GM12878 (cell line): ENCODE measurements at regions not wholly inside any gene's neighbourhood (a gene's known extent, or its start where the extent isn't known, plus 50 kb on each side); places are given as distances from the start of the nearest gene placed in this dataset.

ENCODE experiments used
- ATAC-seq: fragments of 200-7000 bp; cut with Tn5 transposase; 3 replicates; pipeline ENCODE4 v1.9.1; 2020; ENCODE audit warnings: mild to moderate bottlenecking, moderate library complexity
- BruUV-seq: library from RNA; stranded (reverse); fragments of 400-500 nt; replicated peaks from 2 replicates; lab custom pipeline; 2021; lab: Mats Ljungman, UMichigan
- CTCF ChIA-PET: fragments of 300-600 bp; sonication (Branson Sonifier 250); formaldehyde crosslinking; extraction: SDS; loops from one replicate; lab custom pipeline; 2021; ENCODE audit warnings: inconsistent platforms; lab: Yijun Ruan, JAX
- POLR2A ChIA-PET: fragments of 350-600 bp; formaldehyde crosslinking; extraction: SDS; loops from one replicate; lab custom pipeline; 2021; ENCODE audit warnings: inconsistent platforms; lab: Charles Lee
- RAD21 ChIA-PET: fragments of 300-600 bp; sonication (Branson Sonifier 250); formaldehyde crosslinking; loops from one replicate; lab custom pipeline; 2023; ENCODE audit warnings: antibody characterized with exemption; ENCODE audit not compliant: unreplicated experiment; lab: Charles Lee
- SMC1A ChIA-PET: fragments of 300-600 bp; sonication (Branson Sonifier 250); formaldehyde crosslinking; loops from one replicate; lab custom pipeline; 2023; ENCODE audit not compliant: unreplicated experiment, uncharacterized antibody; lab: Charles Lee
- DNase-seq: peaks from one replicate; pipeline ENCODE4 v3.0.0-alpha.2; 2011; ENCODE audit warnings: low read depth, low spot score
- FAIRE-seq: peaks from 3 replicates; lab custom pipeline; 2011; peaks lifted over from hg19 to GRCh38; lab: Jason Lieb, UNC
- H2AFZ ChIP-seq: 2 replicates; pipeline ENCODE4 v1.6.0; 2011; ENCODE audit warnings: low read depth, low read length, control low read depth; ENCODE audit not compliant: control insufficient read depth
- H3K27ac ChIP-seq: 2 replicates; pipeline ENCODE4 v1.5.1; 2011; ENCODE audit warnings: control low read depth; ENCODE audit not compliant: control insufficient read depth, insufficient read depth
- H3K27me3 ChIP-seq, 2 experiments: replicated peaks in 1 of 2; 2 replicates each; pipeline versions ENCODE4 v1.6.0 to v1.6.1; 2011; ENCODE audit warnings: low read length in 1 of 2; ENCODE audit not compliant: control insufficient read depth in 2 of 2, insufficient read depth in 2 of 2
- H3K36me3 ChIP-seq, 2 experiments: 2 replicates each; pipeline ENCODE4 v1.5.1; 2011; ENCODE audit warnings: low read length in 1 of 2; ENCODE audit not compliant: control insufficient read depth in 2 of 2, insufficient read depth in 2 of 2
- H3K4me1 ChIP-seq: 2 replicates; pipeline ENCODE4 v1.6.1; 2011; ENCODE audit warnings: mild to moderate bottlenecking, low read length, moderate library complexity, mixed read lengths; ENCODE audit not compliant: control insufficient read depth, insufficient read depth
- H3K4me2 ChIP-seq: 2 replicates; pipeline ENCODE4 v1.6.0; 2011; ENCODE audit warnings: control low read depth; ENCODE audit not compliant: control insufficient read depth, insufficient read depth
- H3K4me3 ChIP-seq: fragments of 200-600 bp; sonication (generic); 2 replicates; pipeline ENCODE4 v1.5.1; 2016
- H3K79me2 ChIP-seq: 2 replicates; pipeline ENCODE4 v1.6.0; 2011; ENCODE audit warnings: low read length; ENCODE audit not compliant: control insufficient read depth, insufficient read depth
- H3K9ac ChIP-seq: 2 replicates; pipeline ENCODE4 v1.8.0; 2011; ENCODE audit warnings: low read length, control low read depth, mixed read lengths; ENCODE audit not compliant: control insufficient read depth, insufficient read depth
- H3K9me3 ChIP-seq: replicated peaks from 3 replicates; pipeline ENCODE4 v1.5.1; 2011; ENCODE audit warnings: mild to moderate bottlenecking, low read length; ENCODE audit not compliant: control insufficient read depth, insufficient read depth
- H4K20me1 ChIP-seq: 2 replicates; pipeline ENCODE4 v1.6.0; 2011; ENCODE audit not compliant: control insufficient read depth, insufficient read depth
- CBFB ChIP-seq: IDR thresholded peaks from 2 replicates; pipeline ENCODE4 v1.6.1; 2016; ENCODE audit warnings: antibody characterized with exemption, low read depth
- CBX3 ChIP-seq: fragments of 200-600 bp; sonication (generic); IDR thresholded peaks from 2 replicates; pipeline ENCODE4 v1.6.1; 2016; ENCODE audit warnings: low read depth, borderline replicate concordance
- EED ChIP-seq: sonication (generic); IDR thresholded peaks from 2 replicates; pipeline ENCODE4 v1.6.1; 2016; ENCODE audit warnings: antibody characterized with exemption, low read depth
- GABPA ChIP-seq: IDR thresholded peaks from 2 replicates; pipeline ENCODE4 v1.6.1; 2014; ENCODE audit warnings: antibody characterized with exemption, low read depth, mild to moderate bottlenecking, inconsistent platforms
- GATAD2B ChIP-seq: fragments of 450-650 bp; conservative IDR thresholded peaks from 2 replicates; pipeline ENCODE4 v1.6.1; 2017; ENCODE audit warnings: low read depth, mild to moderate bottlenecking, moderate library complexity
- HDAC6 ChIP-seq: fragments of 200-600 bp; sonication (generic); IDR thresholded peaks from one replicate; pipeline ENCODE4 v1.8.0; 2017; ENCODE audit warnings: antibody characterized with exemption; ENCODE audit not compliant: unreplicated experiment
- IKZF2 ChIP-seq, 2 experiments: fragments of 450-650 bp; IDR thresholded peaks; 2 replicates each; pipeline ENCODE4 v1.6.1; 2017; ENCODE audit warnings: mild to moderate bottlenecking in 2 of 2, moderate library complexity in 2 of 2
- LARP7 ChIP-seq: fragments of 450-650 bp; IDR thresholded peaks from 2 replicates; pipeline ENCODE4 v1.6.1; 2017; ENCODE audit warnings: mild to moderate bottlenecking
- MAX ChIP-seq: IDR thresholded peaks from 2 replicates; pipeline ENCODE4 v1.6.1; 2012; ENCODE audit warnings: low read depth, low read length, improper control_type of control experiment
- MTA2 ChIP-seq: fragments of 450-650 bp; IDR thresholded peaks from 2 replicates; pipeline ENCODE4 v1.6.1; 2016; ENCODE audit warnings: low read depth, mild to moderate bottlenecking, moderate library complexity
- MYC ChIP-seq: IDR thresholded peaks from 2 replicates; pipeline ENCODE4 v1.6.1; 2011; ENCODE audit warnings: mild to moderate bottlenecking, low read length, moderate library complexity, inconsistent platforms; ENCODE audit not compliant: insufficient read depth, insufficient replicate concordance, insufficient read length, severe bottlenecking
- NRF1 ChIP-seq: conservative IDR thresholded peaks from 2 replicates; pipeline ENCODE4 v1.6.1; 2011; ENCODE audit warnings: mild to moderate bottlenecking, low read depth, low read length, improper control_type of control experiment
- PAX8 ChIP-seq: fragments of 450-650 bp; IDR thresholded peaks from 2 replicates; pipeline ENCODE4 v1.6.1; 2017; ENCODE audit warnings: mild to moderate bottlenecking, moderate library complexity
- PML ChIP-seq: IDR thresholded peaks from 2 replicates; pipeline ENCODE4 v1.6.1; 2012; ENCODE audit warnings: low read length, inconsistent platforms
- RB1 ChIP-seq: fragments of 450-650 bp; formaldehyde crosslinking; IDR thresholded peaks from 2 replicates; pipeline ENCODE4 v1.6.1; 2017; ENCODE audit warnings: mild to moderate bottlenecking, borderline replicate concordance
- SMAD5 ChIP-seq: IDR thresholded peaks from 2 replicates; pipeline ENCODE4 v1.6.1; 2016; ENCODE audit warnings: antibody characterized with exemption, low read depth
- SMC3 ChIP-seq: IDR thresholded peaks from 2 replicates; pipeline ENCODE4 v1.6.1; 2011; ENCODE audit warnings: low read length, improper control_type of control experiment, borderline replicate concordance
- SRF ChIP-seq, 2 experiments: IDR thresholded peaks; 2 replicates each; pipeline ENCODE4 v1.6.1; 2011; ENCODE audit warnings: low read depth in 2 of 2, low read length in 2 of 2, mild to moderate bottlenecking in 1 of 2, moderate library complexity in 1 of 2
- TAF1 ChIP-seq: IDR thresholded peaks from 2 replicates; pipeline ENCODE4 v1.6.1; 2011; ENCODE audit warnings: mild to moderate bottlenecking, low read depth, low read length, borderline replicate concordance
- TBL1XR1 ChIP-seq: IDR thresholded peaks from 2 replicates; pipeline ENCODE4 v1.6.1; 2012; ENCODE audit warnings: low read depth, low read length, improper control_type of control experiment
- ZNF217 ChIP-seq: fragments of 450-650 bp; IDR thresholded peaks from 2 replicates; pipeline ENCODE4 v1.6.1; 2017; ENCODE audit warnings: antibody characterized with exemption, mild to moderate bottlenecking
- ZNF622 ChIP-seq: fragments of 450-650 bp; IDR thresholded peaks from 2 replicates; pipeline ENCODE4 v1.6.1; 2017; ENCODE audit warnings: mild to moderate bottlenecking, inconsistent platforms
- WGBS: methylation state at CpG from one replicate; pipeline ENCODE4 v1.1.6; 2016; ENCODE audit warnings: low lambda C conversion rate; ENCODE audit not compliant: insufficient replicate concordance, insufficient coverage; ENCODE audit errors: missing lambda C conversion rate; 5-methylcytosine and 5-hydroxymethylcytosine counted together
- in situ Hi-C: fragments of 300-500 bp; cut with MboI; formaldehyde crosslinking; loops from 9 replicates; pipeline ENCODE4 v1.14.3; 2018; ENCODE audit warnings: mixed read lengths
- intact Hi-C: fragments of 100-400 bp; cut with micrococcal nuclease; formaldehyde crosslinking; loops from one replicate; pipeline ENCODE4 v1.14.2; 2022; ENCODE audit not compliant: unreplicated experiment
- TF ChIP-seq, protein P1 (sequence below): IDR thresholded peaks from 2 replicates; pipeline ENCODE4 v1.6.1; 2012; ENCODE audit warnings: low read depth, low read length, improper control_type of control experiment

DNA sequence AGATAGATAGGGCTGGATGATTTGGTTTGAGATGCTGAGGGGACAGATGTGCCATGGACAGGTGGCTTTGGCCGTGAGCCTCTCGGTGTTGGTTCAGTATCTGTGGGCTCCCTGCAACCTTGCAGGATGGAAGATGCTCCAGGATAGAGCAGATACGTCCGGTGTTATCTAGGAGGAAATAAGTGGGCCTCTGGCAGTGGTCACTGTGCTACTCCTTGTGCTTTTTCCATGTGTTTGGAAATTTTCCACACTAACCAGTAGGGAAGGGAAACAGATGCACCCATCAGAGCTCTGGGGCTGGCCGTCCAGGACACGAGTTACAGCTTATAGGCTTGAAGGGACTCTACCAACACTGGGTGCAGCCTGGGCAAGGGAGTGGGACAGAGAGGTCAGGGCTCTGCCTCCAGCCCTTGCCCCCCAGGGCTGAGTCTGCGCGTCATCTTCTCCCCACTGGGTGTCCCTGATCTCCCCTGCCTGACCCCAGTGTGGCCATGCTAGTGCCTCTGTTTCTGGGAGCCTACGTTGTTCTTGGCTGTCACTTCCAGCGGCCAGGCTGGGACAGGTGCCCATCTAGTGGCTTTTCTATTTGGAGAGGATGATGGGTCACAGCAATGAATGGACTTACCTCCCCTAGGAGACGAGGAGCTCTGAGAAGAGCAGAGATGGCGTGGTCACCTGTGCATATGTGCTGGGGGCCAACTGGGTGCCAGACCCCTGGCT is 166.9 kb downstream of the SEC14L1 start (continued):
- TF ChIP-seq, protein P1, sequence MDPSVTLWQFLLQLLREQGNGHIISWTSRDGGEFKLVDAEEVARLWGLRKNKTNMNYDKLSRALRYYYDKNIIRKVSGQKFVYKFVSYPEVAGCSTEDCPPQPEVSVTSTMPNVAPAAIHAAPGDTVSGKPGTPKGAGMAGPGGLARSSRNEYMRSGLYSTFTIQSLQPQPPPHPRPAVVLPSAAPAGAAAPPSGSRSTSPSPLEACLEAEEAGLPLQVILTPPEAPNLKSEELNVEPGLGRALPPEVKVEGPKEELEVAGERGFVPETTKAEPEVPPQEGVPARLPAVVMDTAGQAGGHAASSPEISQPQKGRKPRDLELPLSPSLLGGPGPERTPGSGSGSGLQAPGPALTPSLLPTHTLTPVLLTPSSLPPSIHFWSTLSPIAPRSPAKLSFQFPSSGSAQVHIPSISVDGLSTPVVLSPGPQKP, result no peak
- no peak for TF ChIP-seq SRF (IDR thresholded peaks at IDR 0.05; ENCODE audit: low read depth in 2 of 2, low read length in 2 of 2)
- TF ChIP-seq TAF1, result no peak
- TF ChIP-seq HDAC6, result no peak
- no peak for TF ChIP-seq PML
- no peak for TF ChIP-seq IKZF2 (IDR thresholded peaks at IDR 0.05)
- no peak for TF ChIP-seq SMAD5
- no peak for TF ChIP-seq CBFB
- TF ChIP-seq RB1, result no peak
- no peak for TF ChIP-seq LARP7
- no peak for TF ChIP-seq MTA2
- no peak for TF ChIP-seq ZNF217

GRCh38 chr17:77308861-77309726 is 168.3 kb downstream of the SEC14L1 start:
- no peak for FAIRE-seq
- Histone ChIP-seq H3K79me2 (no peaks in the 10 kb centered on the region), H3K36me3 (no peaks in the 10 kb centered on the region; a peak in 1 of 4 replicates), H3K27ac (no peak overlapping the region), H4K20me1 (no peaks in the 10 kb centered on the region), H3K9me3 (no peaks in the 10 kb centered on the region), H3K4me2 (no peak overlapping the region), H3K27me3 (no peaks in the 10 kb centered on the region), H3K4me3 (no peak overlapping the region), H2AFZ (no peak overlapping the region), H3K4me1 (no peaks in the 10 kb centered on the region), H3K9ac (no peak overlapping the region)
- CTCF ChIA-PET, result no interaction called here
- in situ Hi-C loops, result no loop called here
- SMC1A ChIA-PET, result interaction anchor here (0.6 kb wide), 1 partner anchor 1968 kb away, joined by 3 read pairs; no protein-coding TSS in a partner anchor
- BruUV-seq, result no TSS peak
- RAD21 ChIA-PET, result no interaction called here
- no peak for DNase-seq
- 71% methylated on average over 18 of the region's 18 CpGs for WGBS
- POLR2A ChIA-PET, result interaction anchor here (0.6 kb wide), 1 partner anchor 137 kb away, joined by 5 read pairs; no protein-coding TSS in a partner anchor
- intact Hi-C loops, result no loop called here
- ATAC-seq, result no peak
- no peak for TF ChIP-seq CBX3
- no peak for TF ChIP-seq EED
- no peak for TF ChIP-seq GATAD2B
- no peak for TF ChIP-seq ZNF622
- no peak for TF ChIP-seq MAX
- TF ChIP-seq PML, result no peak
- TF ChIP-seq SMC3, result no peak
- TF ChIP-seq GABPA, result no peak
- TF ChIP-seq SMAD5, result no peak
- no peak for TF ChIP-seq TBL1XR1
- no peak for TF ChIP-seq MYC
- TF ChIP-seq PAX8, result no peak
- no peak for TF ChIP-seq NRF1
